ENCODE measurements at regions not wholly inside any gene's neighbourhood (a gene's known extent, or its start where the extent isn't known, plus 50 kb on each side); places are given as distances from the start of the nearest gene placed in this dataset.

DNA sequence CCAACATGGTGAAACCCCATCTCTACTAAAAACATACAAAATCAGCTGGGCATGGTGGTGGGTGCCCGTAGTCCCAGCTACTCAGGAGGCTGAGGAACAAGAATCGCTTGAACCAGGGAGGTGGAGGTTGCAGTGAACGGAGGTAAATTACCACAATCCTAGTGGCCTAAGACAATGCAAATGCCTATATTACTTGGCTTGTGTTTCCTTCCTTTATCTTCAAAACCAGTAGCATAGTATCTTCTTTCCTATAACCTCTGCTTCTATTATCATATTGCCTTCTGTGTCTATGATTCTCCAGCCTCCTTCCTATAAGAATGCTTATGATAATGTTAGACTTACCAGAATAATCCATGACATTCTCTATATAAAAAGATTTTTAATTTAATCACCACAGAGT, 156.2 kb upstream of the RGS18 start:
- H3K4me2 ChIP-seq (ENCODE audit: low read length): no peak overlapping the region
- no peaks in the 10 kb centered on the region for H3K9me3 ChIP-seq (ENCODE audit: insufficient read depth, low read length)
- H2AFZ ChIP-seq (ENCODE audit: low read depth, low read length): no peak overlapping the region
- H3K79me2 ChIP-seq (ENCODE audit: low read length): no peaks in the 10 kb centered on the region
- no peak overlapping the region for H3K9ac ChIP-seq (ENCODE audit: low read length)
- TF ChIP-seq, protein P1, sequence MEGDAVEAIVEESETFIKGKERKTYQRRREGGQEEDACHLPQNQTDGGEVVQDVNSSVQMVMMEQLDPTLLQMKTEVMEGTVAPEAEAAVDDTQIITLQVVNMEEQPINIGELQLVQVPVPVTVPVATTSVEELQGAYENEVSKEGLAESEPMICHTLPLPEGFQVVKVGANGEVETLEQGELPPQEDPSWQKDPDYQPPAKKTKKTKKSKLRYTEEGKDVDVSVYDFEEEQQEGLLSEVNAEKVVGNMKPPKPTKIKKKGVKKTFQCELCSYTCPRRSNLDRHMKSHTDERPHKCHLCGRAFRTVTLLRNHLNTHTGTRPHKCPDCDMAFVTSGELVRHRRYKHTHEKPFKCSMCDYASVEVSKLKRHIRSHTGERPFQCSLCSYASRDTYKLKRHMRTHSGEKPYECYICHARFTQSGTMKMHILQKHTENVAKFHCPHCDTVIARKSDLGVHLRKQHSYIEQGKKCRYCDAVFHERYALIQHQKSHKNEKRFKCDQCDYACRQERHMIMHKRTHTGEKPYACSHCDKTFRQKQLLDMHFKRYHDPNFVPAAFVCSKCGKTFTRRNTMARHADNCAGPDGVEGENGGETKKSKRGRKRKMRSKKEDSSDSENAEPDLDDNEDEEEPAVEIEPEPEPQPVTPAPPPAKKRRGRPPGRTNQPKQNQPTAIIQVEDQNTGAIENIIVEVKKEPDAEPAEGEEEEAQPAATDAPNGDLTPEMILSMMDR (IDR thresholded peaks at IDR 0.05; ENCODE audit: low read depth, low read length): no peak
- no peak for TF ChIP-seq EZH2phosphoT487 (IDR thresholded peaks at IDR 0.05; ENCODE audit: low read depth)
- no peaks in the 10 kb centered on the region for H4K20me1 ChIP-seq (ENCODE audit: insufficient read depth, low read length)
- H3K4me1 ChIP-seq (ENCODE audit: low read length): peaks cover 12% of the 10 kb centered on the region
- no peaks in the 10 kb centered on the region for H3K27me3 ChIP-seq (ENCODE audit: low read depth, low read length)
- H3K4me3 ChIP-seq (ENCODE audit: low read length): no peak overlapping the region
- H3K27ac ChIP-seq (ENCODE audit: low read length): no peak overlapping the region
- no peaks in the 10 kb centered on the region for H3K36me3 ChIP-seq (replicated peaks; ENCODE audit: low read depth, low read length)

DNA sequence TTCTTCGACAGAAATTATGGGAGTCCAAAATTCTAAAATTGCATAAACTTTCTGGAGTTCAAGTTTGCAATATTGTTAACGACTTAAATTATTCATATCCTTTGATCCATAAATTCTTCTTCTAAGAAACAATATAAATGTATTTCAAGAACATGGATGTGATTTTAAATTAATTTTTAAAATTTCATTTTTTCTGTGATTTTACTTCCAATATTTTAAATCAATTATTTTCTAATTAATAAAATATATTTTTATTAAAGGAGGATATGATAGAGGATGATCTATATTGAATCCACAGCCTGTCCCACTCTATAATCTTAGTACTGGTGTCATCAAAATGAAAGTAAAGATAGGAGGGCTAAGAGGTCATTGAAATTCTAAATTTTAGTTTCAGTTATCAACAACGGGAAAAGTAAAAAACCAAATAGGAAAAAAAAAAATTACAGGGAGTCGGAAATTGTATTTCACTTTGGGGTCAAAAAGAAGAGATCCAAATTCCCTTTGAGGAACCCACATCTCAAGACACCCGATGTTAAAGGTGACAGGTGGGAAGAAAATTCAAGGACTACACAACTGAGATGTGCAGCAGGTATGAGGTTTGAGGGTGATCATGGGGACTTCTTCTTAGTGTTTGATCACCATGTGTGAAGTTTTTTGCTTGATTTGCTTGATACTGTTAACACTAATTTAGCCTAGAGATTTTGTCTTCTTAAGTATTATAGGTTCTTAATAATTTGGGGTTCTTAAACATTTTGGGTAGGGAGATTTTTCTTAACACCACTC, 154.8 kb upstream of the RGS18 start:
- Histone ChIP-seq H3K27me3 (ENCODE audit: low read depth, low read length) (no peaks in the 10 kb centered on the region), H3K9me3 (ENCODE audit: insufficient read depth, low read length) (no peaks in the 10 kb centered on the region), H3K79me2 (ENCODE audit: low read length) (no peaks in the 10 kb centered on the region), H2AFZ (ENCODE audit: low read depth, low read length) (peak overlapping the region; percentile 36; the same call in 1 of the 2 replicates), H3K4me3 (ENCODE audit: low read length) (peak overlapping the region; percentile 10; the same call in 1 of the 2 replicates), H3K36me3 (replicated peaks; ENCODE audit: low read depth, low read length) (no peaks in the 10 kb centered on the region), H3K9ac (ENCODE audit: low read length) (no peak overlapping the region), H4K20me1 (ENCODE audit: insufficient read depth, low read length) (no peaks in the 10 kb centered on the region), H3K4me2 (ENCODE audit: low read length) (peak overlapping the region; percentile 29), H3K4me1 (ENCODE audit: low read length) (peaks cover 12% of the 10 kb centered on the region), H3K27ac (ENCODE audit: low read length) (no peak overlapping the region)
- no peak for TF ChIP-seq EZH2phosphoT487 (IDR thresholded peaks at IDR 0.05; ENCODE audit: low read depth)
- TF ChIP-seq, protein P1 (IDR thresholded peaks at IDR 0.05; ENCODE audit: low read depth, low read length): no peak

DNA sequence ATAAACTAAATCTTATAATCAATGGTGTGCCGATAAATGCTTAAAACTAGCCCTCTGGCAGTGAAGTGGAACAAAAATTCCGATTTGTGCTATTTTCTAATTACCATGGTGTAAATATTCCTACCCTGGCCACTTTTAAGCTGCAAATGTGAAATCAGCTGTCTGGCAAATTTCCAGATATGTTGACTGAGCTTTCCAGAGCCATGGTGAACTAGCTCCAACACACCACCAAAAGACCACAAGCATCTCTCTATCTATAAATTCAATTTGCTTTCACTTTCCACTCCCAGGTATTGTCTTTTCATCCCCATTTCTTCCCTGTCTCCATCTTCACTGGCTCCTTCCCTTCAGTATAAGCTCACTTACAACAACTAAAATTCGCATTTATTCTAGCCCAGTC, 152.3 kb upstream of the RGS18 start:
- no peaks in the 10 kb centered on the region for H4K20me1 ChIP-seq (ENCODE audit: insufficient read depth, low read length)
- no peak for TF ChIP-seq EZH2phosphoT487 (IDR thresholded peaks at IDR 0.05; ENCODE audit: low read depth)
- TF ChIP-seq, protein P1 (IDR thresholded peaks at IDR 0.05; ENCODE audit: low read depth, low read length): no peak
- peak overlapping the region; percentile 40 for H2AFZ ChIP-seq (ENCODE audit: low read depth, low read length)

DNA sequence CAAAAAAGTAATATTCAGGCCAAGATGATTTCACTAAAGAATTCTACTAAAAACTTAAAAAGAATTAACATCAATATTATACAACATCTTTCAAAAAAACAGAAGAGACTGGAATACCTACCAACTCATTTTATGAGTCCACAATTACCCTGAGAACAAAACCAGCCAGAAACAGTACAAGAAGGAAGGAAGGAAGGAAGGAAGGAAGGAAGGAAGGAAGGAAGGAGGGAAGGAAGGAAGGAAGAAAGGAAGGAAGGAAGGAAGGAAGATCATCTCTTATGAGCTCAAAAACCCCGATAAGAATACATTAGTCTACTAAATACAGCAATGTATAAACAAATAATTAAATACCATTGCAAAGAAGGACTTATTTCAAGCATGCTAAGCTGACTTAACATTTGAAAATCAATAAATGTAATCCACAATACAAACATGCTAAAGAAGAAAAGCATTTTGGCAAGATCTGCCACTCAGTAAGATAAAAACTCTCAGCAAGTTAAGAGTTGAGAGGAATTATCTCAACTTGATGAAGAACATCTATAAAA, 149.9 kb upstream of the RGS18 start:
- TF ChIP-seq EZH2phosphoT487 (IDR thresholded peaks at IDR 0.05; ENCODE audit: low read depth): no peak
- TF ChIP-seq, protein P1 (IDR thresholded peaks at IDR 0.05; ENCODE audit: low read depth, low read length): no peak
- H3K4me3 ChIP-seq (ENCODE audit: low read length): no peak overlapping the region
- H3K27me3 ChIP-seq (ENCODE audit: low read depth, low read length): no peaks in the 10 kb centered on the region
- no peak overlapping the region for H3K27ac ChIP-seq (ENCODE audit: low read length)
- H3K36me3 ChIP-seq (replicated peaks; ENCODE audit: low read depth, low read length): no peaks in the 10 kb centered on the region
- H2AFZ ChIP-seq (ENCODE audit: low read depth, low read length): no peak overlapping the region
- H3K79me2 ChIP-seq (ENCODE audit: low read length): no peaks in the 10 kb centered on the region
- H3K4me2 ChIP-seq (ENCODE audit: low read length): no peak overlapping the region
- H3K9me3 ChIP-seq (ENCODE audit: insufficient read depth, low read length): no peaks in the 10 kb centered on the region
- peaks cover 12% of the 10 kb centered on the region for H3K4me1 ChIP-seq (ENCODE audit: low read length)
- H4K20me1 ChIP-seq (ENCODE audit: insufficient read depth, low read length): no peaks in the 10 kb centered on the region
- no peak overlapping the region for H3K9ac ChIP-seq (ENCODE audit: low read length)

More for the DNA sequence above, 152.3 kb upstream of the RGS18 start:
- peak overlapping the region; percentile 25 for H3K4me2 ChIP-seq (ENCODE audit: low read length)
- no peak overlapping the region for H3K9ac ChIP-seq (ENCODE audit: low read length)
- peaks cover 12% of the 10 kb centered on the region for H3K4me1 ChIP-seq (ENCODE audit: low read length)
- no peak overlapping the region; the same call in 1 of the 2 replicates for H3K4me3 ChIP-seq (ENCODE audit: low read length)
- H3K79me2 ChIP-seq (ENCODE audit: low read length): no peaks in the 10 kb centered on the region
- no peaks in the 10 kb centered on the region for H3K9me3 ChIP-seq (ENCODE audit: insufficient read depth, low read length)
- no peaks in the 10 kb centered on the region for H3K36me3 ChIP-seq (replicated peaks; ENCODE audit: low read depth, low read length)
- H3K27ac ChIP-seq (ENCODE audit: low read length): no peak overlapping the region
- H3K27me3 ChIP-seq (ENCODE audit: low read depth, low read length): no peaks in the 10 kb centered on the region
